ENCODE measurements at regions not wholly inside any gene's neighbourhood (a gene's known extent, or its start where the extent isn't known, plus 50 kb on each side); places are given as distances from the start of the nearest gene placed in this dataset.

DNA sequence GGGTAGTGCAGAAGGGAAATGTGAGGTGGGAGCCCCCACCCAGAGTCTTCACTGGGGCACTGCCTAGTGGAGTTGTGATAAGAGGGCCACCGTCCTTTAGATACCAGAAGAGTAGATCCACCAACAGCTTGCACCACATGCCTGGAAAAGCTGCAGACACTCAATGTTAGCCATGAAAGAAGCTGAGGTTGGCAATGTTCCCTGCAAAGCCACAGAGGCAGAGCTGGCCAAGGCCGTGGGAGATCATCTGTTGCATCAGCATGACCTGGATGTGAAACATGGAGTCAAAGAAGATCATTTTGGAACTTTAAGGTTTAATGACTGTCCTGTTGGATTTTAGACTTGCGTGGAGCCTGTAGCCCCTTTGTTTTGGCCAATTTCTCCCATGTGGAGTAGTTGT is 468.4 kb upstream of the FOXG1 start:
- no peak overlapping the region for H3K27ac ChIP-seq (ENCODE audit: insufficient read depth, low read length)
- H2BK5ac ChIP-seq (ENCODE audit: low read depth, low read length, poor library complexity, severe bottlenecking): no peak overlapping the region
- H3K4me1 ChIP-seq (ENCODE audit: control insufficient read depth, insufficient read depth, low read length): no peaks in the 10 kb centered on the region
- H4K20me1 ChIP-seq (ENCODE audit: insufficient read depth, low read length): no peaks in the 10 kb centered on the region
- dilution Hi-C loops (cut with HindIII; ENCODE audit: low sequenced_read_pairs, unreplicated experiment): no loop called here
- H3K79me1 ChIP-seq (ENCODE audit: low read depth in 1 of 2, low read length in 2 of 2): no peaks in the 10 kb centered on the region
- WGBS, 2 experiments (ENCODE audit: extremely low coverage in 2 of 2, insufficient read length in 1 of 2): no CpG with 5 or more reads among the region's 3 CpGs
- no peak for ATAC-seq (ENCODE audit: low read depth)
- in situ Hi-C loops (cut with MboI; ENCODE audit: low sequenced_read_pairs): no loop called here
- no peak overlapping the region for H2BK120ac ChIP-seq (ENCODE audit: low read depth, low read length)
- BruUV-seq (replicated peaks): no TSS peak
- no peaks in the 10 kb centered on the region for H3K9me1 ChIP-seq (ENCODE audit: insufficient read depth, low read length)
- H3K9me3 ChIP-seq (ENCODE audit: control insufficient read depth, insufficient read depth, low read length): peaks cover 31% of the 10 kb centered on the region
- H4K91ac ChIP-seq (ENCODE audit: insufficient read depth, low read depth, low read length): no peak overlapping the region
- H3K23ac ChIP-seq (ENCODE audit: low read depth, low read length): no peak overlapping the region
- H2AFZ ChIP-seq (replicated peaks; ENCODE audit: low read length, poor library complexity): no peak overlapping the region
- H2AK9ac ChIP-seq (replicated peaks; ENCODE audit: low read depth, low read length, poor library complexity): no peak overlapping the region
- TF ChIP-seq MXI1 (IDR thresholded peaks at IDR 0.05; ENCODE audit: borderline replicate concordance, low read depth, low read length) (no peak), CEBPB (IDR thresholded peaks at IDR 0.05; ENCODE audit: low read depth, low read length) (no peak), SMC3 (IDR thresholded peaks at IDR 0.05; ENCODE audit: low read depth, low read length) (no peak), CHD1 (IDR thresholded peaks at IDR 0.05; ENCODE audit: low read depth, low read length) (no peak), RFX5 (IDR thresholded peaks at IDR 0.05; ENCODE audit: low read depth, low read length) (no peak), RCOR1 (IDR thresholded peaks at IDR 0.05; ENCODE audit: insufficient replicate concordance, low read length) (no peak), RAD21 (IDR thresholded peaks at IDR 0.05; ENCODE audit: low read length) (no peak), FOS (IDR thresholded peaks at IDR 0.05; ENCODE audit: low read depth, low read length) (no peak), BHLHE40 (IDR thresholded peaks at IDR 0.05; ENCODE audit: low read depth, low read length) (no peak), NFE2L2 (IDR thresholded peaks at IDR 0.05; ENCODE audit: low read depth, low read length) (no peak), MAZ (IDR thresholded peaks at IDR 0.05; ENCODE audit: borderline replicate concordance, low read depth, low read length) (no peak)
- TF ChIP-seq, protein P1, sequence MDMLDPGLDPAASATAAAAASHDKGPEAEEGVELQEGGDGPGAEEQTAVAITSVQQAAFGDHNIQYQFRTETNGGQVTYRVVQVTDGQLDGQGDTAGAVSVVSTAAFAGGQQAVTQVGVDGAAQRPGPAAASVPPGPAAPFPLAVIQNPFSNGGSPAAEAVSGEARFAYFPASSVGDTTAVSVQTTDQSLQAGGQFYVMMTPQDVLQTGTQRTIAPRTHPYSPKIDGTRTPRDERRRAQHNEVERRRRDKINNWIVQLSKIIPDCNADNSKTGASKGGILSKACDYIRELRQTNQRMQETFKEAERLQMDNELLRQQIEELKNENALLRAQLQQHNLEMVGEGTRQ (IDR thresholded peaks at IDR 0.05; ENCODE audit: low read depth, low read length): no peak
- TF ChIP-seq, protein P2, sequence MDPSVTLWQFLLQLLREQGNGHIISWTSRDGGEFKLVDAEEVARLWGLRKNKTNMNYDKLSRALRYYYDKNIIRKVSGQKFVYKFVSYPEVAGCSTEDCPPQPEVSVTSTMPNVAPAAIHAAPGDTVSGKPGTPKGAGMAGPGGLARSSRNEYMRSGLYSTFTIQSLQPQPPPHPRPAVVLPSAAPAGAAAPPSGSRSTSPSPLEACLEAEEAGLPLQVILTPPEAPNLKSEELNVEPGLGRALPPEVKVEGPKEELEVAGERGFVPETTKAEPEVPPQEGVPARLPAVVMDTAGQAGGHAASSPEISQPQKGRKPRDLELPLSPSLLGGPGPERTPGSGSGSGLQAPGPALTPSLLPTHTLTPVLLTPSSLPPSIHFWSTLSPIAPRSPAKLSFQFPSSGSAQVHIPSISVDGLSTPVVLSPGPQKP (IDR thresholded peaks at IDR 0.05; ENCODE audit: borderline replicate concordance, low read depth, low read length): no peak
- TF ChIP-seq, protein P3, sequence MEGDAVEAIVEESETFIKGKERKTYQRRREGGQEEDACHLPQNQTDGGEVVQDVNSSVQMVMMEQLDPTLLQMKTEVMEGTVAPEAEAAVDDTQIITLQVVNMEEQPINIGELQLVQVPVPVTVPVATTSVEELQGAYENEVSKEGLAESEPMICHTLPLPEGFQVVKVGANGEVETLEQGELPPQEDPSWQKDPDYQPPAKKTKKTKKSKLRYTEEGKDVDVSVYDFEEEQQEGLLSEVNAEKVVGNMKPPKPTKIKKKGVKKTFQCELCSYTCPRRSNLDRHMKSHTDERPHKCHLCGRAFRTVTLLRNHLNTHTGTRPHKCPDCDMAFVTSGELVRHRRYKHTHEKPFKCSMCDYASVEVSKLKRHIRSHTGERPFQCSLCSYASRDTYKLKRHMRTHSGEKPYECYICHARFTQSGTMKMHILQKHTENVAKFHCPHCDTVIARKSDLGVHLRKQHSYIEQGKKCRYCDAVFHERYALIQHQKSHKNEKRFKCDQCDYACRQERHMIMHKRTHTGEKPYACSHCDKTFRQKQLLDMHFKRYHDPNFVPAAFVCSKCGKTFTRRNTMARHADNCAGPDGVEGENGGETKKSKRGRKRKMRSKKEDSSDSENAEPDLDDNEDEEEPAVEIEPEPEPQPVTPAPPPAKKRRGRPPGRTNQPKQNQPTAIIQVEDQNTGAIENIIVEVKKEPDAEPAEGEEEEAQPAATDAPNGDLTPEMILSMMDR (conservative IDR thresholded peaks at IDR 0.05; ENCODE audit: low read depth, low read length): no peak
- no peak overlapping the region for H3K4ac ChIP-seq (ENCODE audit: low read depth, low read length)
- H2AK5ac ChIP-seq (ENCODE audit: low read depth, low read length): no peak overlapping the region
- no peak overlapping the region for H3K14ac ChIP-seq (replicated peaks; ENCODE audit: low read depth, low read length)
- ChIA-PET POLR2A (ENCODE audit: unreplicated experiment) (no interaction called here), CTCF (no interaction called here)
- no peak overlapping the region for H3K9ac ChIP-seq (ENCODE audit: low read depth, low read length)
- H4K5ac ChIP-seq (ENCODE audit: low read depth, low read length): no peak overlapping the region
- H2BK20ac ChIP-seq (ENCODE audit: low read depth, low read length): no peak overlapping the region
- H3K4me3 ChIP-seq (ENCODE audit: insufficient read depth, low read depth, low read length): no peak overlapping the region
- H2BK15ac ChIP-seq (ENCODE audit: low read depth, low read length): no peak overlapping the region
- no peaks in the 10 kb centered on the region for H3K36me3 ChIP-seq (ENCODE audit: control insufficient read depth, insufficient read depth, low read length)
- no peak for DNase-seq
- H3K18ac ChIP-seq (ENCODE audit: low read depth, low read length): no peak overlapping the region
- no peak overlapping the region for H3K4me2 ChIP-seq (ENCODE audit: low read depth, low read length)
- no peak overlapping the region for H4K8ac ChIP-seq (ENCODE audit: low read depth in 2 of 2, low read length in 2 of 2)
- no peak overlapping the region for H3K56ac ChIP-seq (ENCODE audit: extremely low read depth, insufficient read depth, low read length)
- H3K27me3 ChIP-seq (ENCODE audit: control insufficient read depth, insufficient read depth, low read length): no peaks in the 10 kb centered on the region
- intact Hi-C loops (cut with micrococcal nuclease): no loop called here

All from IMR-90 (cell line).